Body of pancreas (tissue), 4 donors: ENCODE measurements at regions not wholly inside any gene's neighbourhood (a gene's known extent, or its start where the extent isn't known, plus 50 kb on each side); places are given as distances from the start of the nearest gene placed in this dataset.

Experiments used
- POLR2A ChIP-seq, 3 donors: fragments of 450-650 bp; IDR thresholded peaks; one replicate each; pipeline ENCODE4 v1.6.1; 2016; ENCODE audit warnings: antibody characterized with exemption in 3 of 3, mild to moderate bottlenecking in 2 of 3
- TF ChIP-seq, protein P1 (sequence below), 7 experiments: fragments of 450-650 bp in 4 of 7; fragments of 200-600 bp in 3 of 7; sonication (generic) in 3 of 7; IDR thresholded peaks; one replicate each; pipeline ENCODE4 v1.5.1; 2016 to 2019; ENCODE audit warnings: antibody characterized with exemption in 7 of 7

DNA sequence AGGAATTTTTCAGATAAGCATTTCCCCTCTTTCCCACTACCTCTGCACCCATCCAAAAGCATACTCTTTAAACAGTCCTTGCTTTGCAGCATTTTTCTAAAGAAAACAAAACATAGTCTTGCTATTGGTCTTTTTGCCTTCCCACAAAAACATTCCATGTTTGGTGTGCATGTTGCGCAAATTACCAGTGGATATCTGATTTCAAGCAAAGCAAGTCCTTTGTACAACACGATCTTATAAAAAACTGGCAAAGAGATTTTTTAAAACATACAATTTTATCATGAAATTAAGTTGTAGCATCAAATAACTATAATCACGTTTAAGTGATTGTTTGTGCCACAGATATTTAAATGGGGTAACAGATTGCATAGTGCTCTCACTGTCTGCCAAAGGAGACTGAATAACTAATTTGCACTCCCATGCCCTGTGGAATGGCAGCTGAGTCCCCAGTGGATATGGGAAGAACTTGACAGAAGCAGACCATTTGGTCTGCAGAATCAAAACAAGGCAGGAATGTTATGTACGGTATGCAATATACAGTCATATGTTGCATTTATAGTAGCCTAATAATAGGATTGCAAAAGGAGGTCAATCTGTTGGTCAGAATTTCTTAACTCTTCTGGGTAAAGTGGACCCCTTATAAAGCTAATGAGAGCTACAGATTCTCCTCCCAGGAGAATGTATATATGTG, 285.7 kb downstream of the TBC1D4 start:
- TF ChIP-seq, protein P1, sequence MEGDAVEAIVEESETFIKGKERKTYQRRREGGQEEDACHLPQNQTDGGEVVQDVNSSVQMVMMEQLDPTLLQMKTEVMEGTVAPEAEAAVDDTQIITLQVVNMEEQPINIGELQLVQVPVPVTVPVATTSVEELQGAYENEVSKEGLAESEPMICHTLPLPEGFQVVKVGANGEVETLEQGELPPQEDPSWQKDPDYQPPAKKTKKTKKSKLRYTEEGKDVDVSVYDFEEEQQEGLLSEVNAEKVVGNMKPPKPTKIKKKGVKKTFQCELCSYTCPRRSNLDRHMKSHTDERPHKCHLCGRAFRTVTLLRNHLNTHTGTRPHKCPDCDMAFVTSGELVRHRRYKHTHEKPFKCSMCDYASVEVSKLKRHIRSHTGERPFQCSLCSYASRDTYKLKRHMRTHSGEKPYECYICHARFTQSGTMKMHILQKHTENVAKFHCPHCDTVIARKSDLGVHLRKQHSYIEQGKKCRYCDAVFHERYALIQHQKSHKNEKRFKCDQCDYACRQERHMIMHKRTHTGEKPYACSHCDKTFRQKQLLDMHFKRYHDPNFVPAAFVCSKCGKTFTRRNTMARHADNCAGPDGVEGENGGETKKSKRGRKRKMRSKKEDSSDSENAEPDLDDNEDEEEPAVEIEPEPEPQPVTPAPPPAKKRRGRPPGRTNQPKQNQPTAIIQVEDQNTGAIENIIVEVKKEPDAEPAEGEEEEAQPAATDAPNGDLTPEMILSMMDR (IDR thresholded peaks at IDR 0.05) = no peak
- no peak for TF ChIP-seq POLR2A (IDR thresholded peaks at IDR 0.05)
